ENCODE measurements at regions not wholly inside any gene's neighbourhood (a gene's known extent, or its start where the extent isn't known, plus 50 kb on each side); places are given as distances from the start of the nearest gene placed in this dataset.

- H3K18ac ChIP-seq (ENCODE audit: low read length): no peak overlapping the region
- no peak overlapping the region for H3K4me3 ChIP-seq (ENCODE audit: low read depth, low read length)
- no peaks in the 10 kb centered on the region for H3K79me2 ChIP-seq (ENCODE audit: control insufficient read depth, insufficient read depth, low read length, poor library complexity)
- no peaks in the 10 kb centered on the region for H3K27me3 ChIP-seq (ENCODE audit: insufficient read depth, low read length)
- H3K4ac ChIP-seq (ENCODE audit: low read depth, low read length): no peak overlapping the region
- no peak overlapping the region for H3K4me2 ChIP-seq (ENCODE audit: low read length)
- no peak overlapping the region for H4K12ac ChIP-seq (ENCODE audit: low read depth, low read length)
- peaks cover 2 to 3% of the 10 kb centered on the region in 2 experiments for H3K4me1 ChIP-seq (ENCODE audit: control insufficient read depth in 1 of 2, insufficient read depth in 2 of 2, low read length in 2 of 2)
- H2BK5ac ChIP-seq (ENCODE audit: low read depth, low read length, poor library complexity): no peak overlapping the region
- H3K23ac ChIP-seq (ENCODE audit: low read length): no peak overlapping the region
- no peak overlapping the region for H2BK120ac ChIP-seq (ENCODE audit: insufficient read depth, low read length, poor library complexity)
- no peak overlapping the region for H2BK12ac ChIP-seq (ENCODE audit: low read length)
- no peak overlapping the region for H2AK5ac ChIP-seq (ENCODE audit: low read length)
- H3K79me1 ChIP-seq (ENCODE audit: low read length): no peaks in the 10 kb centered on the region
- no peak for DNase-seq
- no peak overlapping the region for H3K9ac ChIP-seq (ENCODE audit: low read length)
- no CpG with 5 or more reads among the region's 6 CpGs for WGBS (ENCODE audit: extremely low coverage, insufficient coverage, insufficient read length)
- no peak overlapping the region for H4K8ac ChIP-seq (ENCODE audit: low read depth, low read length)
- no peaks in the 10 kb centered on the region for H3K36me3 ChIP-seq (ENCODE audit: control insufficient read depth in 1 of 2, insufficient read depth in 2 of 2, low read length in 2 of 2)
- H2AFZ ChIP-seq (ENCODE audit: insufficient read depth, low read length, poor library complexity): no peak overlapping the region
- no peak overlapping the region for H4K91ac ChIP-seq (ENCODE audit: low read depth, low read length)
- peaks cover 29% of the 10 kb centered on the region for H3K9me3 ChIP-seq (ENCODE audit: insufficient read depth, low read depth, low read length)
- no peak overlapping the region for H3K14ac ChIP-seq (ENCODE audit: low read length)
- no peak overlapping the region for H3K27ac ChIP-seq (ENCODE audit: low read depth, low read length)
These were observed 118.5 kb downstream of the OAT start for GRCh38 chr10:124300224-124300623.

GRCh38 chr10:124299696-124300095 lies 119.0 kb downstream of the OAT start:
- Histone ChIP-seq H3K27me3 (ENCODE audit: insufficient read depth, low read length) (no peaks in the 10 kb centered on the region), H2AFZ (ENCODE audit: insufficient read depth, low read length, poor library complexity) (no peak overlapping the region), H3K4me3 (ENCODE audit: low read depth, low read length) (no peak overlapping the region), H2BK120ac (ENCODE audit: insufficient read depth, low read length, poor library complexity) (no peak overlapping the region), H4K91ac (ENCODE audit: low read depth, low read length) (no peak overlapping the region), H2BK5ac (ENCODE audit: low read depth, low read length, poor library complexity) (no peak overlapping the region), H4K8ac (ENCODE audit: low read depth, low read length) (no peak overlapping the region), H3K23ac (ENCODE audit: low read length) (no peak overlapping the region), H3K14ac (ENCODE audit: low read length) (no peak overlapping the region), H3K79me1 (ENCODE audit: low read length) (no peaks in the 10 kb centered on the region), H3K4ac (ENCODE audit: low read depth, low read length) (no peak overlapping the region), H3K9ac (ENCODE audit: low read length) (no peak overlapping the region), H2AK5ac (ENCODE audit: low read length) (no peak overlapping the region), H3K79me2 (ENCODE audit: control insufficient read depth, insufficient read depth, low read length, poor library complexity) (no peaks in the 10 kb centered on the region), H3K4me2 (ENCODE audit: low read length) (no peak overlapping the region), H2BK12ac (ENCODE audit: low read length) (no peak overlapping the region), H4K12ac (ENCODE audit: low read depth, low read length) (no peak overlapping the region), H3K36me3 (ENCODE audit: control insufficient read depth in 1 of 2, insufficient read depth in 2 of 2, low read length in 2 of 2) (no peaks in the 10 kb centered on the region), H3K27ac (ENCODE audit: low read depth, low read length) (no peak overlapping the region), H3K18ac (ENCODE audit: low read length) (no peak overlapping the region), H3K4me1 (ENCODE audit: control insufficient read depth in 1 of 2, insufficient read depth in 2 of 2, low read length in 2 of 2) (peaks cover 2 to 4% of the 10 kb centered on the region in 2 experiments), H3K9me3 (ENCODE audit: insufficient read depth, low read depth, low read length) (peaks cover 29% of the 10 kb centered on the region)
- no CpG with 5 or more reads among the region's 4 CpGs for WGBS (ENCODE audit: extremely low coverage, insufficient coverage, insufficient read length)
- DNase-seq: no peak

DNA sequence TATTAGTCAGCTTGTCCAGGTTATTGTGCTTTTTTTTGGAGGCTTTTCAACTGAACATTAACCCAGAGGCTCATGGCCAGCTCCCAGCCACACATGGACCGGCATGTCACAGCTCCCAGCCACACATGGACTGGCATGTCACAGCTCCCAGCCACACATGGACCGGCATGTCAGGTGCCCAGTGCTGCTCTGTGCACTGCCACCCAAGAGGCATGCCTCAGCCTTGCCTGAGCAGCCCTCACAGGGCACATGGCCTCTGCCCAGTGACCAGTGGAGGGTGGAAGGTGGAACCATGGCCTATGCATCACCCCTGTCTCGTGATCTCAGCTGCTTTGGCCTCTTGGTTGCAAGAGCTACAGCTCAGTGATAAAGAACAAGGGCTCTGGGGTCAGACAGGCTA lies 119.8 kb downstream of the OAT start:
- Histone ChIP-seq H4K91ac (ENCODE audit: low read depth, low read length) (no peak overlapping the region), H3K27ac (ENCODE audit: low read depth, low read length) (no peak overlapping the region), H3K79me1 (ENCODE audit: low read length) (no peaks in the 10 kb centered on the region), H2BK120ac (ENCODE audit: insufficient read depth, low read length, poor library complexity) (no peak overlapping the region), H3K4me3 (ENCODE audit: low read depth, low read length) (peak overlapping the region; percentile 38), H2BK5ac (ENCODE audit: low read depth, low read length, poor library complexity) (no peak overlapping the region), H3K14ac (ENCODE audit: low read length) (no peak overlapping the region), H3K4ac (ENCODE audit: low read depth, low read length) (no peak overlapping the region), H3K9me3 (ENCODE audit: insufficient read depth, low read depth, low read length) (peaks cover 26% of the 10 kb centered on the region), H3K79me2 (ENCODE audit: control insufficient read depth, insufficient read depth, low read length, poor library complexity) (no peaks in the 10 kb centered on the region), H2BK12ac (ENCODE audit: low read length) (no peak overlapping the region), H3K4me1 (ENCODE audit: control insufficient read depth in 1 of 2, insufficient read depth in 2 of 2, low read length in 2 of 2) (peaks cover 2 to 4% of the 10 kb centered on the region in 2 experiments), H2AFZ (ENCODE audit: insufficient read depth, low read length, poor library complexity) (no peak overlapping the region), H3K18ac (ENCODE audit: low read length) (no peak overlapping the region), H3K27me3 (ENCODE audit: insufficient read depth, low read length) (no peaks in the 10 kb centered on the region), H3K23ac (ENCODE audit: low read length) (no peak overlapping the region), H3K36me3 (ENCODE audit: control insufficient read depth in 1 of 2, insufficient read depth in 2 of 2, low read length in 2 of 2) (no peaks in the 10 kb centered on the region), H3K9ac (ENCODE audit: low read length) (no peak overlapping the region), H2AK5ac (ENCODE audit: low read length) (no peak overlapping the region), H4K12ac (ENCODE audit: low read depth, low read length) (no peak overlapping the region), H3K4me2 (ENCODE audit: low read length) (no peak overlapping the region), H4K8ac (ENCODE audit: low read depth, low read length) (no peak overlapping the region)
- no CpG with 5 or more reads among the region's 3 CpGs for WGBS (ENCODE audit: extremely low coverage, insufficient coverage, insufficient read length)
- no peak for DNase-seq

GRCh38 chr10:124296813-124297788 lies 121.6 kb downstream of the OAT start:
- Histone ChIP-seq H3K4ac (ENCODE audit: low read depth, low read length) (no peak overlapping the region), H3K14ac (ENCODE audit: low read length) (no peak overlapping the region), H3K9ac (ENCODE audit: low read length) (no peak overlapping the region), H4K8ac (ENCODE audit: low read depth, low read length) (no peak overlapping the region), H3K27ac (ENCODE audit: low read depth, low read length) (no peak overlapping the region), H3K4me2 (ENCODE audit: low read length) (no peak overlapping the region), H4K91ac (ENCODE audit: low read depth, low read length) (no peak overlapping the region), H3K27me3 (ENCODE audit: insufficient read depth, low read length) (no peaks in the 10 kb centered on the region), H3K9me3 (ENCODE audit: insufficient read depth, low read depth, low read length) (peaks cover 26% of the 10 kb centered on the region), H2BK12ac (ENCODE audit: low read length) (no peak overlapping the region), H3K79me1 (ENCODE audit: low read length) (no peaks in the 10 kb centered on the region), H2BK120ac (ENCODE audit: insufficient read depth, low read length, poor library complexity) (no peak overlapping the region), H3K79me2 (ENCODE audit: control insufficient read depth, insufficient read depth, low read length, poor library complexity) (no peaks in the 10 kb centered on the region), H3K4me1 (ENCODE audit: control insufficient read depth in 1 of 2, insufficient read depth in 2 of 2, low read length in 2 of 2) (peaks cover 2 to 4% of the 10 kb centered on the region in 2 experiments), H3K18ac (ENCODE audit: low read length) (no peak overlapping the region), H2BK5ac (ENCODE audit: low read depth, low read length, poor library complexity) (no peak overlapping the region), H3K36me3 (ENCODE audit: control insufficient read depth in 1 of 2, insufficient read depth in 2 of 2, low read length in 2 of 2) (no peaks in the 10 kb centered on the region), H2AFZ (ENCODE audit: insufficient read depth, low read length, poor library complexity) (no peak overlapping the region), H4K12ac (ENCODE audit: low read depth, low read length) (no peak overlapping the region), H3K23ac (ENCODE audit: low read length) (no peak overlapping the region), H3K4me3 (ENCODE audit: low read depth, low read length) (no peak overlapping the region), H2AK5ac (ENCODE audit: low read length) (no peak overlapping the region)
- WGBS (ENCODE audit: extremely low coverage, insufficient coverage, insufficient read length): no CpG with 5 or more reads among the region's 11 CpGs
- no peak for DNase-seq
